Omental fat pad (tissue), 3 donors: ENCODE measurements at regions not wholly inside any gene's neighbourhood (a gene's known extent, or its start where the extent isn't known, plus 50 kb on each side); places are given as distances from the start of the nearest gene placed in this dataset.

ENCODE experiments used
- ATAC-seq: fragments of 150-250 bp; one replicate; pipeline ENCODE4 v1.9.1; 2016; ENCODE audit warnings: mild to moderate bottlenecking, moderate library complexity; ENCODE audit not compliant: low FRiP score
- DNase-seq: peaks from one replicate; pipeline ENCODE4 v3.0.0-alpha.2; 2019; ENCODE audit warnings: low spot score
- CTCF ChIP-seq, 3 donors: fragments of 450-650 bp; IDR thresholded peaks; one replicate each; pipeline ENCODE4 v1.5.1; 2016 to 2017; ENCODE audit warnings: antibody characterized with exemption in 3 of 3, mild to moderate bottlenecking in 3 of 3, moderate library complexity in 2 of 3

GRCh38 chr1:220344745-220345144 lies 72.5 kb upstream of the RAB3GAP2 start:
- no peak for DNase-seq
- ATAC-seq: no peak

GRCh38 chr1:220342853-220343252 lies 70.6 kb upstream of the RAB3GAP2 start:
- no peak for TF ChIP-seq CTCF (IDR thresholded peaks at IDR 0.05)

More at GRCh38 chr1:220344745-220345144, 72.5 kb upstream of the RAB3GAP2 start:
- TF ChIP-seq CTCF (IDR thresholded peaks at IDR 0.05): no peak

GRCh38 chr1:220341126-220341525 lies 68.9 kb upstream of the RAB3GAP2 start:
- TF ChIP-seq CTCF (IDR thresholded peaks at IDR 0.05): no peak
- no peak for ATAC-seq

More at GRCh38 chr1:220342853-220343252, 70.6 kb upstream of the RAB3GAP2 start:
- ATAC-seq (no peak), DNase-seq (no peak)

GRCh38 chr1:220339581-220339980 lies 67.3 kb upstream of the RAB3GAP2 start:
- no peak for DNase-seq
- no peak for ATAC-seq
- no peak for TF ChIP-seq CTCF (IDR thresholded peaks at IDR 0.05)

More at GRCh38 chr1:220341126-220341525, 68.9 kb upstream of the RAB3GAP2 start:
- no peak for DNase-seq

- TF ChIP-seq CTCF (IDR thresholded peaks at IDR 0.05): no peak
- ATAC-seq: no peak
- no peak for DNase-seq
Measured at GRCh38 chr1:220338759-220339158, 66.5 kb upstream of the RAB3GAP2 start.

- ATAC-seq: no peak
- TF ChIP-seq CTCF (IDR thresholded peaks at IDR 0.05): no peak
Measured at GRCh38 chr1:220336391-220337031, 64.3 kb upstream of the RAB3GAP2 start.

GRCh38 chr1:220335668-220336067 lies 63.4 kb upstream of the RAB3GAP2 start:
- no peak for ATAC-seq
- no peak for TF ChIP-seq CTCF (IDR thresholded peaks at IDR 0.05)
- no peak for DNase-seq

More at GRCh38 chr1:220336391-220337031, 64.3 kb upstream of the RAB3GAP2 start:
- no peak for DNase-seq
